RWPE1 (cell line): ENCODE measurements at regions not wholly inside any gene's neighbourhood (a gene's known extent, or its start where the extent isn't known, plus 50 kb on each side); places are given as distances from the start of the nearest gene placed in this dataset.
A peak's percentile ranks its signal among the peaks of the same experiment; 100 is the strongest.

Experiments used
- CTCF ChIA-PET: fragments of 350-600 bp; sonication (Branson Sonifier 250); formaldehyde crosslinking; extraction: SDS; loops from one replicate; lab custom pipeline; 2021; lab: Yijun Ruan, JAX
- POLR2A ChIA-PET: fragments of 400-600 bp; formaldehyde crosslinking; extraction: SDS; loops from one replicate; lab custom pipeline; 2020; ENCODE audit warnings: antibody characterized with exemption; ENCODE audit not compliant: low non-redundant PET; lab: Yijun Ruan, JAX
- DNase-seq: peaks from one replicate; pipeline ENCODE4 v3.0.0; 2012; ENCODE audit warnings: low spot score
- H3K27ac ChIP-seq: fragments of 450-650 bp; 2 replicates; pipeline ENCODE4 v1.5.1; 2017
- TF ChIP-seq, protein P1 (sequence below): fragments of 450-650 bp; conservative IDR thresholded peaks from 2 replicates; pipeline ENCODE4 v1.5.1; 2017; ENCODE audit warnings: low read depth, mild to moderate bottlenecking

DNA sequence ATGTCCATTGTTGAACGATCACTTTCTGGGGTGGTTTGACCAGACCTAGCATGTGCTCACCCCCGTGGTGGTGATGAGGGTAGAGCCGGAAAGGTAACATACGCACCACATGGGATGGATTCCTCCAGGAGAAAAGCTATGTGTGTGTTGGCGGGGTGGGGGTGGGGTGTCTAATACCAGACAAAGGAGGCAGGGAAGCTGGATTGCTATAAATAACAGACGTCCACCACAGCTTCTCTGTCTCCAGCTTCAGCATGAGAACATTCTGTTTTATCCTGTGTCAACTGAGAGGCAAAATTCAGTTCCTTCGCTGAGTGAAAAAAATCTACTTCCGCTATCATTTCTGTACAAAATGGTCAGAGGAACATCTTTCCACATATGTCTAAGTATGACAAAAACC is 151.0 kb downstream of the PCSK1 start:
- TF ChIP-seq, protein P1, sequence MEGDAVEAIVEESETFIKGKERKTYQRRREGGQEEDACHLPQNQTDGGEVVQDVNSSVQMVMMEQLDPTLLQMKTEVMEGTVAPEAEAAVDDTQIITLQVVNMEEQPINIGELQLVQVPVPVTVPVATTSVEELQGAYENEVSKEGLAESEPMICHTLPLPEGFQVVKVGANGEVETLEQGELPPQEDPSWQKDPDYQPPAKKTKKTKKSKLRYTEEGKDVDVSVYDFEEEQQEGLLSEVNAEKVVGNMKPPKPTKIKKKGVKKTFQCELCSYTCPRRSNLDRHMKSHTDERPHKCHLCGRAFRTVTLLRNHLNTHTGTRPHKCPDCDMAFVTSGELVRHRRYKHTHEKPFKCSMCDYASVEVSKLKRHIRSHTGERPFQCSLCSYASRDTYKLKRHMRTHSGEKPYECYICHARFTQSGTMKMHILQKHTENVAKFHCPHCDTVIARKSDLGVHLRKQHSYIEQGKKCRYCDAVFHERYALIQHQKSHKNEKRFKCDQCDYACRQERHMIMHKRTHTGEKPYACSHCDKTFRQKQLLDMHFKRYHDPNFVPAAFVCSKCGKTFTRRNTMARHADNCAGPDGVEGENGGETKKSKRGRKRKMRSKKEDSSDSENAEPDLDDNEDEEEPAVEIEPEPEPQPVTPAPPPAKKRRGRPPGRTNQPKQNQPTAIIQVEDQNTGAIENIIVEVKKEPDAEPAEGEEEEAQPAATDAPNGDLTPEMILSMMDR = no peak
- DNase-seq = no peak
- H3K27ac ChIP-seq = no peak overlapping the region
- POLR2A ChIA-PET = no interaction called here
- CTCF ChIA-PET = interaction anchor here (0.5 to 0.9 kb wide), 2 partner anchors 21 to 27 kb away, joined by 4 to 5 read pairs; no protein-coding TSS in a partner anchor

- ChIA-PET CTCF (no interaction called here), POLR2A (no interaction called here)
- DNase-seq = no peak
- no peak overlapping the region for H3K27ac ChIP-seq
- TF ChIP-seq, protein P1 = no peak
Measured at GRCh38 chr5:96280946-96281393, 152.1 kb downstream of the PCSK1 start.

DNA sequence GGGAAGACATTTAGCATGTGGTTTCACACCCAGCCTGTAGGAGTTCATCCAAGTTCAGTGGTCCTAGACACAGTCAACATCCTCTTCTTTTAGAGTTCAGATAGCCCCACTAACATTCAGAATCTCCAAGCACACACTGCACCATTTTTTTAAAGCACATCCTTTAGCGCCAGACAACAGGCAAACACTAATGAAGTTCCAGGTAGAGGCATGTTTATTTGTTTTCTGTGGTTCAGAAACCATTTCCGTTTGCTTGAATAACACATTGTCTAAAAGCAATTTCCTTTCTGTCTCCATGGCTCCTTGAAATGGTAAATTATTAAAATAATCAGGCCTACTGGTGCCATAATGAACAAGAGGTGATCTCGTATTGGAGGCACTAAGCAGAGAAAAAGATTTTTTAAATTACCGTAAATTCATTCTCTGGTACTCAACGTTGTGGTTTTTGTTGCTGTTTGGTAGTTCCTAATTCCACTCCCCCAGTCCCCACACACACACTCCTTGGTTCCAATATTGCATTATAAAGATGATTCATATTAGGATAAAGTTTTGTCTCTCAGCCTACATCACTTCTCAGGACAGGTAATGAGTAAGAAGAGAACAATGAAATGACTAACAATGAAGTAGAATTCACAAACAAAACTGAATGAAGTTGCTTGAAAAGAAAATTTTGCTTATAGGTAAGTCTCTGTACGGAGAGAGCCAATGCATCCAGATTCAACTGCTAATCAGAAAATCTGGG is 153.1 kb downstream of the PCSK1 start:
- ChIA-PET POLR2A (no interaction called here), CTCF (no interaction called here)
- DNase-seq = peak; percentile 93
- TF ChIP-seq, protein P1 = no peak
- no peak overlapping the region for H3K27ac ChIP-seq

DNA sequence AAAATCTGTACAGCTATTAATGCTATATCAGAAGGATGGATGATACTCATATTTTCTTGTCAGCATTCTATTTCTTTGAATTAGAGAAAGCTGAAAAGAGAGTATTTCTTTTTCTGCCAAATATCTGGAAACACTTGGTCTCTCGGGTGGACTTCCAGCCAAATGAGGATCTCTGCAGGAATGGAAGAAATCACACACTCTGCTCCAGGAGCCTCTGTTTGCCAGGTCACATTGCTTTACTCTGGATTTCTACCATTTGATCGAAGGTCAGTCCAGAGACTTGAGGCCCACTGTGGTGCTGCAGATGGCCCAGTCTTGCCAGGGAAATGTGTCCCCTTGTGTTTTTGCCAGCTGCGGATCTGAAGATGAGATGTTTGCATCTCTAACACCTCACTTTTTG is 154.1 kb downstream of the PCSK1 start:
- ChIA-PET POLR2A (no interaction called here), CTCF (interaction anchor here (0.5 kb wide), 1 partner anchor 74 kb away, joined by 4 read pairs; no protein-coding TSS in a partner anchor)
- no peak overlapping the region for H3K27ac ChIP-seq
- TF ChIP-seq, protein P1 = no peak
- DNase-seq = no peak

GRCh38 chr5:96275051-96275450 is 158.0 kb downstream of the PCSK1 start:
- no peak overlapping the region for H3K27ac ChIP-seq
- TF ChIP-seq, protein P1 = no peak
- DNase-seq = no peak
- POLR2A ChIA-PET = no interaction called here
- CTCF ChIA-PET = interaction anchor here (0.6 kb wide), 1 partner anchor 313 kb away, joined by 3 read pairs; no protein-coding TSS in a partner anchor

DNA sequence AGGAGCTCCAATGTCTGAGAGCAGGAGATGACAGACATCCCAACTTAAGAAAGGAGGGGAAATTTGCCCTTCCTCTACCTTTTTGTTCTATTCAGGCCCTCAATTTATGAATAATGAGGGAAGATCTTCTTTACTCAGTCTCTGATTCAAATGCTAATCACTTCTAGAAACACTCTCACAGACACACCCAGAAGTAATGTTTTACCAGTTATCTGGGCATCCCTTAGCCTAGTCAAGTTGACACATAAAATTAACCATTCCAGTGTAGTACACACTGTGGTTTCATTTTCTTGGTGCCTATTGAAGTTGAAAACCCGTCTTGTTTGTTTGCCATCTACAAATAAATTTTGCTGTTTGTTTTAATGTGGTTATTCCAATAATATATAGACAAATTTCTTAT is 167.6 kb downstream of the PCSK1 start:
- ChIA-PET POLR2A (no interaction called here), CTCF (no interaction called here)
- TF ChIP-seq, protein P1 = no peak
- no peak overlapping the region for H3K27ac ChIP-seq
- DNase-seq = no peak
